Caco-2 (cell line): ENCODE measurements at regions not wholly inside any gene's neighbourhood (a gene's known extent, or its start where the extent isn't known, plus 50 kb on each side); places are given as distances from the start of the nearest gene placed in this dataset.

Source experiments
- BruUV-seq: library from RNA; stranded (reverse); fragments of 400-500 nt; replicated peaks from 2 replicates; lab custom pipeline; 2021; lab: Mats Ljungman, UMichigan
- CTCF ChIA-PET: fragments of 300-600 bp; sonication (Branson Sonifier 250); formaldehyde crosslinking; loops from one replicate; lab custom pipeline; 2022; ENCODE audit warnings: antibody characterized with exemption; lab: Charles Lee
- POLR2A ChIA-PET: fragments of 300-600 bp; sonication (Branson Sonifier 250); formaldehyde crosslinking; loops from one replicate; lab custom pipeline; 2022; ENCODE audit warnings: antibody characterized with exemption; lab: Charles Lee
- DNase-seq, 2 experiments: peaks; one replicate each; pipeline versions ENCODE4 v3.0.0 to v3.0.0-alpha.2; 2020 to 2022
- H3K27me3 ChIP-seq: replicated peaks from 2 replicates; pipeline ENCODE4 v1.6.0; 2011; ENCODE audit warnings: low read length; ENCODE audit not compliant: control insufficient read depth, insufficient read depth
- H3K36me3 ChIP-seq: 2 replicates; pipeline ENCODE4 v1.5.1; 2011; ENCODE audit warnings: low read length; ENCODE audit not compliant: control insufficient read depth, insufficient read depth
- H3K4me1 ChIP-seq: fragments of 250-450 bp; sonication (Bioruptor Pico); 2 replicates; pipeline ENCODE4 v1.5.1; 2020; ENCODE audit warnings: mild to moderate bottlenecking
- H3K4me3 ChIP-seq: 2 replicates; pipeline ENCODE4 v1.5.1; 2011; ENCODE audit warnings: low read depth, mild to moderate bottlenecking, control low read depth, low read length
- H3K9me3 ChIP-seq: fragments of 250-450 bp; sonication (Bioruptor Pico); 2 replicates; pipeline ENCODE4 v1.5.1; 2020; ENCODE audit warnings: mild to moderate bottlenecking, moderate library complexity
- H3K27ac Mint-ChIP-seq: one replicate; pipeline ENCODE4 v1.8.0; 2022; ENCODE audit warnings: mixed read lengths; ENCODE audit not compliant: unreplicated experiment
- H3K27me3 Mint-ChIP-seq: one replicate; pipeline ENCODE4 v1.8.0; 2022; ENCODE audit warnings: mixed read lengths; ENCODE audit not compliant: insufficient read depth, unreplicated experiment
- H3K36me3 Mint-ChIP-seq: one replicate; pipeline ENCODE4 v1.8.0; 2022; ENCODE audit warnings: mild to moderate bottlenecking, mixed read lengths; ENCODE audit not compliant: insufficient read depth, unreplicated experiment
- H3K4me1 Mint-ChIP-seq: one replicate; pipeline ENCODE4 v1.8.0; 2022; ENCODE audit warnings: low read depth, mixed read lengths; ENCODE audit not compliant: unreplicated experiment
- H3K4me3 Mint-ChIP-seq: one replicate; pipeline ENCODE4 v1.8.0; 2022; ENCODE audit warnings: mild to moderate bottlenecking, moderate library complexity, mixed read lengths; ENCODE audit not compliant: unreplicated experiment
- H3K9me3 Mint-ChIP-seq: one replicate; pipeline ENCODE4 v1.8.0; 2022; ENCODE audit warnings: mixed read lengths; ENCODE audit not compliant: unreplicated experiment
- CTCF ChIP-seq, 2 experiments: fragments of 200-600 bp in 1 of 2; IDR thresholded peaks; 1 replicate in 1 of 2; 2 replicates in 1 of 2; pipeline versions ENCODE4 v1.5.1 to v1.8.0; 2011 to 2022; ENCODE audit warnings: antibody characterized with exemption in 1 of 2, control low read depth in 1 of 2, inconsistent platforms in 1 of 2, low read depth in 1 of 2, low read length in 1 of 2, mild to moderate bottlenecking in 1 of 2, moderate library complexity in 1 of 2; ENCODE audit not compliant: insufficient read depth in 1 of 2, severe bottlenecking in 1 of 2, unreplicated experiment in 1 of 2
- intact Hi-C: fragments of 100-400 bp; cut with micrococcal nuclease; formaldehyde crosslinking; loops from one replicate; pipeline ENCODE4 v1.10.0; 2022; ENCODE audit not compliant: unreplicated experiment

- Histone ChIP-seq H3K36me3 (no peaks in the 10 kb centered on the region; the same call in 1 of the 2 replicates), H3K4me1 (no peaks in the 10 kb centered on the region), H3K9me3 (peaks cover 8% of the 10 kb centered on the region), H3K27me3 (no peaks in the 10 kb centered on the region), H3K4me3 (no peak overlapping the region)
- no peak for TF ChIP-seq CTCF (IDR thresholded peaks at IDR 0.05; ENCODE audit: insufficient read depth in 1 of 2, low read depth in 1 of 2, low read length in 1 of 2, severe bottlenecking in 1 of 2, unreplicated experiment in 1 of 2)
- intact Hi-C loops, result no loop called here
- POLR2A ChIA-PET, result no interaction called here
- Mint-ChIP-seq H3K9me3 (peaks cover 15% of the 10 kb centered on the region), H3K36me3 (no peaks in the 10 kb centered on the region), H3K27ac (no peak overlapping the region), H3K4me3 (no peak overlapping the region), H3K27me3 (no peaks in the 10 kb centered on the region), H3K4me1 (peaks cover 11% of the 10 kb centered on the region)
- CTCF ChIA-PET, result interaction anchor here (0.6 kb wide), 1 partner anchor 156 kb away, joined by 4 read pairs; no protein-coding TSS in a partner anchor
- no peak for DNase-seq
- BruUV-seq, result no TSS peak
These were observed 83.3 kb upstream of the ANO1 start for GRCh38 chr11:69994810-69995209.

- H3K9me3 ChIP-seq, result peaks cover 8% of the 10 kb centered on the region
- Mint-ChIP-seq H3K4me3 (no peak overlapping the region), H3K27me3 (no peaks in the 10 kb centered on the region), H3K9me3 (peaks cover 15% of the 10 kb centered on the region), H3K27ac (no peak overlapping the region), H3K36me3 (no peaks in the 10 kb centered on the region), H3K4me1 (peaks cover 15% of the 10 kb centered on the region)
- BruUV-seq, result no TSS peak
- CTCF ChIA-PET, result no interaction called here
- H3K4me3 ChIP-seq, result no peak overlapping the region
- POLR2A ChIA-PET, result no interaction called here
- intact Hi-C loops, result no loop called here
- H3K4me1 ChIP-seq, result no peaks in the 10 kb centered on the region
- no peaks in the 10 kb centered on the region; the same call in 1 of the 2 replicates for H3K36me3 ChIP-seq
- H3K27me3 ChIP-seq, result no peaks in the 10 kb centered on the region
- DNase-seq, result no peak
- TF ChIP-seq CTCF (IDR thresholded peaks at IDR 0.05; ENCODE audit: insufficient read depth in 1 of 2, low read depth in 1 of 2, low read length in 1 of 2, severe bottlenecking in 1 of 2, unreplicated experiment in 1 of 2), result no peak
These were observed 82.4 kb upstream of the ANO1 start for GRCh38 chr11:69995697-69996096.

GRCh38 chr11:69996451-69996850, 81.7 kb upstream of the ANO1 start:
- Mint-ChIP-seq H3K4me3 (no peak overlapping the region), H3K27ac (no peak overlapping the region), H3K4me1 (peaks cover 15% of the 10 kb centered on the region), H3K36me3 (no peaks in the 10 kb centered on the region), H3K27me3 (no peaks in the 10 kb centered on the region), H3K9me3 (peaks cover 15% of the 10 kb centered on the region)
- no TSS peak for BruUV-seq
- H3K4me3 ChIP-seq, result no peak overlapping the region
- POLR2A ChIA-PET, result no interaction called here
- H3K4me1 ChIP-seq, result no peaks in the 10 kb centered on the region
- CTCF ChIA-PET, result no interaction called here
- no peaks in the 10 kb centered on the region for H3K27me3 ChIP-seq
- no peak for TF ChIP-seq CTCF (IDR thresholded peaks at IDR 0.05; ENCODE audit: insufficient read depth in 1 of 2, low read depth in 1 of 2, low read length in 1 of 2, severe bottlenecking in 1 of 2, unreplicated experiment in 1 of 2)
- H3K36me3 ChIP-seq, result no peaks in the 10 kb centered on the region; the same call in 1 of the 2 replicates
- peaks cover 8% of the 10 kb centered on the region for H3K9me3 ChIP-seq
- DNase-seq, result no peak
- intact Hi-C loops, result no loop called here
